Subcutaneous abdominal adipose tissue (tissue), 5 donors: ENCODE measurements at regions not wholly inside any gene's neighbourhood (a gene's known extent, or its start where the extent isn't known, plus 50 kb on each side); places are given as distances from the start of the nearest gene placed in this dataset.
"Not testable (repeated sequence)": the region's sequence is repeated elsewhere in the genome, so short reads cannot be mapped to it uniquely, and the experiment has no call there.

Experiments
- H3K27ac ChIP-seq: one replicate; pipeline ENCODE4 v1.7.0; 2013; ENCODE audit warnings: low read depth, mild to moderate bottlenecking, inconsistent platforms, low read length, moderate library complexity
- H3K27me3 ChIP-seq, 5 donors: one replicate each; pipeline ENCODE4 v1.7.0; 2013; ENCODE audit warnings: low read length in 5 of 5, inconsistent platforms in 1 of 5; ENCODE audit not compliant: control insufficient read depth in 5 of 5, insufficient read depth in 4 of 5
- H3K36me3 ChIP-seq, 5 donors: one replicate each; pipeline ENCODE4 v1.7.0; 2013; ENCODE audit warnings: low read length in 5 of 5; ENCODE audit not compliant: control insufficient read depth in 5 of 5, insufficient read depth in 5 of 5
- H3K4me1 ChIP-seq, 5 donors: one replicate each; pipeline ENCODE4 v1.7.0; 2013; ENCODE audit warnings: low read length in 5 of 5, mild to moderate bottlenecking in 3 of 5, moderate library complexity in 1 of 5; ENCODE audit not compliant: control insufficient read depth in 5 of 5, insufficient read depth in 5 of 5
- H3K4me3 ChIP-seq, 5 donors: one replicate each; pipeline ENCODE4 v1.7.0; 2013; ENCODE audit warnings: low read length in 5 of 5, low read depth in 1 of 5
- H3K9ac ChIP-seq, 5 donors: one replicate each; pipeline ENCODE4 v1.7.0; 2013; ENCODE audit warnings: low read length in 5 of 5, mild to moderate bottlenecking in 4 of 5, moderate library complexity in 3 of 5
- H3K9me3 ChIP-seq, 5 donors: one replicate each; pipeline ENCODE4 v1.7.0; 2013; ENCODE audit warnings: low read length in 5 of 5; ENCODE audit not compliant: control insufficient read depth in 5 of 5
- donor health status: healthy.
- donor health status: healthy.
- donor health status: healthy.
- donor health status: healthy.
- donor health status: healthy.

DNA sequence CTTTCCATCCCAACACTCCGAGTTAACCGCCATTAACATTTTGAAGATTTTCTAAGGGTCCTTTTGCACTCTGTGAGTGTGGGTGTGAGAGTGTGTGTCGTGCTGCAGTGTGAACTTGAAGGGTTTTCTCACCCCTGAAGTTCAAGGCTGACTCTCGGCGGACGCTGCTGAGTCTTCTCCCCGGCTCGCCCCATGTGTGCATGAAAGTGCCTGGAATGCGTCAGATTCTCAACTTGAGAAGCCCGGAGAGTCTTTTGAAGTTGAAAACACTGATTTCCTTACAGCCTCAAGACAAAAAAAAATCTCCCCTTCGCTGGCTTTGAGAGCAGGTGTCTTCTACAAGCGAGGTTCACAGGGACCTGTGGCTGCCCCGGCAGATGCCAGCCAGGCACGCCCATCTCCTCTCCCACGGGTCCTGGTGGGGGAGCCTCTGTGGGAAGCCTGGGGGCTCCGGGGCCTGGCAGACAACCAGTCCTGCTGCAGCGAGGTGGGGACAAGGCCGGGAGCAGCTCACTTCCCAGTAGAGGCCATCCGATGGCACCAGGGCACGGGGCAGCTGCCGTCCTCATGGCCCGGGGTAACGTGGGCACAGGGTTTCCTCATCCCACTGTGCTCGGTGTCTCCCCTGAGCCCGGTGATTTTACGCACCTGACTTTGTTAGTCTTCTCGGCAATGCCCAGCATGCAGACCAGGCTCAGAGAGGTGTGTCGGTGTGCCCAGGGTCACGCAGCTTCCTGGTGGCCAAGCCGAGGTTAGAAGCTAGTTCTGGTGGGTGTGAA is 128.4 kb downstream of the IGLL1 start:
- H3K27ac ChIP-seq, H3K9me3 ChIP-seq, H3K4me3 ChIP-seq, H3K27me3 ChIP-seq, H3K9ac ChIP-seq, H3K4me1 ChIP-seq, H3K36me3 ChIP-seq: not testable (repeated sequence)

DNA sequence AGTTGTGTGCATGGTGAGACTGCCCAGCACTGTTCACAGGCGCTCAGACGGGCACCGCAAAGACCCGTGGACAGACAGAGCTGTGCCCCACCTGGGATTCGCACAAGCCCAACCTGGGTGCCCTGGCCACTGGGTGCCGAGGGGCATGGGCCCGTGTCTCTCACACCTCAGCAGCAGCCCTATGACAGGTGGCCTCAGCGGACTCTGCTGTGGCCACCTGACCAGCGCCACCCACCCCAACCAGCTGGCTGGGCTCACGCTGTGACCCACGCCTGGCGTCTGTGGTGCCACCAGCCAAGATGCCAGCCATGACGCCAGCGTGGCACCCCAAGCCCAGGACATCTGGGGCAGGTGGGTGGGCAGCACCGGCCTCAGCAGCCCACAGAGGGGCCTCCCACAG is 129.3 kb downstream of the IGLL1 start:
- not testable (repeated sequence) for H3K4me1 ChIP-seq, H3K36me3 ChIP-seq, H3K4me3 ChIP-seq, H3K27ac ChIP-seq, H3K27me3 ChIP-seq, H3K9me3 ChIP-seq, H3K9ac ChIP-seq

DNA sequence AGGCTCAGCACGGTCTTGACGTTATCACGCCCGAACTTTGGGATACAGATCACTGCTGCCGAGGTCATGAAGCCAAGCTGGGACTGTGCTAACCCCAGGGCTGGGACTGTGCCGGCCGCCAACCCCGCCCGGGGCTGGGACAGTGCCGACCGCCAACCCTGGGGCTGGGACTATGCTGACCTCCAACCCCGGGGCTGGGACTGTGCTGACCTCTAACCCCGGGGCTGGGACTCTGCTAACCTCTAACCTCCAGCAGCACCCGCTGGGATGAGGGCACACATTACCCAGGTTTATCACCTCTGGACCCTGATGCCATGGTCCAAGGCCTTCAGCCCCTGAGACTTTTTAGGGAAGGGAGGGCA is 129.7 kb downstream of the IGLL1 start:
- no peaks in the 10 kb centered on the region for H3K4me1 ChIP-seq
- H3K27ac ChIP-seq, result no peak overlapping the region
- H3K9ac ChIP-seq, result no peak overlapping the region
- peaks cover 0 to 9% (median 6%) of the 10 kb centered on the region in 5 donors for H3K9me3 ChIP-seq
- H3K36me3 ChIP-seq, result no peaks in the 10 kb centered on the region
- H3K27me3 ChIP-seq, result peaks cover 3 to 8% (median 6%) of the 10 kb centered on the region in 5 donors
- no peak overlapping the region for H3K4me3 ChIP-seq

DNA sequence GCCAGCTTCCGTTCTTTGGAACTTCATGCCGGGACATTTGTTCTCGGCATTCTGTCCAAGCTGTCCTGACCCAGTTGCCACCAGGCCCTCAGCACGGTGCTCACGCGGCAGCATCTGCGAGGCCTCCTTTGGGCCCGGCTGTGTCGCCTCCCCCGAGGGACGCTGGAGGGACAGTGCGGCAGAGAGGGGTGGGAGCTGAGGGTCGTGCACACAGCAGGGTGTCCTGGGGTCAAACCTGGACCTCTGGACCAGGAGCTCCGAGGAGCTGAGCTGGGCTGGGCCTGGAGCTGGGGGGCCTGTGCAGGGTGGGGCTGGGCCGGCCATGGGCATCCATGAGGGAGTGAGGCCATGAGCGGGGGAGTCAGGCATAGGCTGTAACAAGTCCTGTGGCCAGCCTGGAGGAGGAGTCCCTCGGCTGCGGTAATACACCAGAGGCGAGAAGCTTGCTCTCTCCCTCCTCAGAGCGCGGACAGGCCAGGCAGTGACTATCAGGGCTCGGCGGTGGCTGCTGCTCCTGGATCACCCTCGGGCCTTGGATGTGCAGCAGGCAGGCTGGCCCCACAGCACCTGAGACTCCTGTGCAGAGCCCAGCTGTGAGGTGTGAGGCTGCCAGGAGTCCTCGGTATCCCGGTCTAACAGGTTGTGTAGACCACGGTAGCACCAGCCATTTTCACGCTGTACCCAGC is 130.2 kb downstream of the IGLL1 start:
- not testable (repeated sequence) for H3K9me3 ChIP-seq, H3K36me3 ChIP-seq, H3K9ac ChIP-seq, H3K27me3 ChIP-seq, H3K27ac ChIP-seq, H3K4me3 ChIP-seq, H3K4me1 ChIP-seq

DNA sequence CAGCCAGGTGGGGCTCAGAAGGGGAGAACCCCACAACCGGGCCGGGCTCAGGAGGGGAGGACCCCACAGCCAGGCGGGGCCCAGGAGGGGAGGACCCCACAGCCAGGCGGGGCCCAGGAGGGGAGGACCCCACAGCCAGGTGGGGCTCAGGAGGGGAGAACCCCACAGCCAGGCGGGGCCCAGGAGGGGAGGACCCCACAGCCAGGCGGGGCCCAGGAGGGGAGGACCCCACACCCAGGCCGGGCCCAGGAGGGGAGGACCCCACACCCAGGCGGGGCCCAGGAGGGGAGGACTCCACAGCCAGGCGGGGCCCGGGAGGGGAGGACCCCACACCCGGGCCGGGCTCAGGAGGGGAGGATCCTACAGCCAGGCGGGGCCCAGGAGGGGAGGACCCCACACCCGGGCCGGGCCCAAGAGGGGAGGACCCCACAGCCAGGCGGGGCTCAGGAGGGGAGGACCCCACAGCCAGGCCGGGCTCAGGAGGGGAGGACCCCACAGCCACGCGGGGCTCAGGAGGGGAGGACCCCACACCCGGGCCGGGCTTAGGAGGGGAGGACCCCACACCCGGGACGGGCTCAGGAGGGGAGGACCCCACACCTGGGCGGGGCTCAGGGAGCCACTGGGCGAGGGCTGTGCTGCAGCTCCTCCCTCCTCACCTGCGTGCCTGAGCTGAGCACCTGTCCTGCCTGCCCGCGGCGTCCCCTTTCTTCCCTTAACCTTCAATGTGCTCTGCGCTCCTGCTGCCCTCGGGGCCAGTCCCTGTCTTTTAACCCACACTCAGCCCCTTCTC is 131.4 kb downstream of the IGLL1 start:
- H3K4me1 ChIP-seq, H3K4me3 ChIP-seq, H3K36me3 ChIP-seq, H3K9ac ChIP-seq, H3K27me3 ChIP-seq, H3K9me3 ChIP-seq, H3K27ac ChIP-seq: not testable (repeated sequence)

DNA sequence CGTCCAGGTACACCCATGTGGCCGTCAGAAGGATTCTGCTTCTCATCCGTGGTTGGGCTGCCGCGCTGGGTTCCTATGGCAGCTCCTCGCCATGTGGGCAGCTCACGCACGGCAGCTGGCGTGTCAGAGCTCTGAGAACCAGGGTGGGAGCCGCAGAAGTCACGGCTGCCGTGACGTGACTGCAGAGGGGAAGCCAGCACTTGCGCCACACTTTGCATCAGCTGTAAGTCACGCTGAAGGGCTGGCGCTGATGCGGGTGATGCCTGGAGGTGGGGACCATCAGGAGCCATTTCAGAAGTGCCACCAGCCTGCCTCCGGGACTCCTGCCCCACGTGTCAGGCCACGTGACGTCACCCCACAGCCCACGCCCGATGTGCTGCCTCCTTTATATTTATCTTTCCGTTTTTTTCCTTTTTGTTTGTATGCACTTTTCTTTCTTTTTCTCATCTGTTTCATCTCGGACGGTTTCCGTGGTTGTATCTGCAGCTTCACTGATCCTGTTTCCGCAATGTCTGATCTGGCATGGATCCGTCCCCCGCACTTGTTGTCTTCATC is 133.2 kb downstream of the IGLL1 start:
- H3K4me1 ChIP-seq, result no peaks in the 10 kb centered on the region
- H3K27ac ChIP-seq, result no peak overlapping the region
- peaks cover 0 to 9% (median 6%) of the 10 kb centered on the region in 5 donors for H3K9me3 ChIP-seq
- peaks cover 0 to 6% (median 3%) of the 10 kb centered on the region in 5 donors for H3K27me3 ChIP-seq
- no peak overlapping the region for H3K4me3 ChIP-seq
- no peaks in the 10 kb centered on the region for H3K36me3 ChIP-seq
- H3K9ac ChIP-seq, result no peak overlapping the region

DNA sequence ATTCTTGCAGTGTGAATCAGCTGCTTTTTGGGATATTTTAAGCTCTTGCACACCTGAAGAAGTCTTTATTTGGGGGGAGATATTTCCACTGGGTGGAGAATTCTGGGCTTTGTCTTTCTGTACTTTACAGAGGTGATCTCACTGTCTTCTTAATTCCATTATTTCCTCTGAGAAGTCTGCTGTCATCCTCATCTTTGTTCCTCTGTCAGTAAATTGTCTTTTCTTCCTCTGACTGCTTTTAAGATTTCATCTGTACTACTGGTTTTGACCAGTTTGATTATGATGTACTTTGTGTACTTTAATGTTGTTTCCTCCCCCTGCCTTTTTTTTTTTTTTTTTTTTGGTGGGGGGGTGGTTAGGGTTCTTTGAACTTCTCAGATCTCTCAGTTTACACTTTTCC is 133.9 kb downstream of the IGLL1 start:
- H3K27me3 ChIP-seq, H3K4me1 ChIP-seq, H3K9ac ChIP-seq, H3K4me3 ChIP-seq, H3K9me3 ChIP-seq, H3K36me3 ChIP-seq, H3K27ac ChIP-seq: not testable (repeated sequence)

DNA sequence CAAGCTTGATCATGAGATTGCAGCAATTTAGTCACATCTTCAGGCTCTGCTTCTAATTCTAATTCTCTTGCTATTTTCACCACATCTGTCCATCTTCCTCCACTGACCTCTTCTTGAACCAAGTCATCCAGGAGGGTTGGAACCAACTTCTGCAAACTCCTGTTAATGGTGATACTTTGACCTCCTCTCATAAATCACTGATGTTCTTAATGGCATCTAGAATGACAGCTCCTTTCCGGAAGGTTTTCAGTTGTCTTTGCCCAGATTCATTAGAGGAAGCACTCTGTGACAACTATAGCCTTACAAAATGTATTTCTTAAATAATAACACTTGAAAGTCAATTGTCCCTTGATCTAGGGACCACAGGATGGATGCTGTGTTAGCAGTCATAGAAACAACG is 136.2 kb downstream of the IGLL1 start:
- not testable (repeated sequence) for H3K9me3 ChIP-seq, H3K4me1 ChIP-seq, H3K36me3 ChIP-seq, H3K27me3 ChIP-seq, H3K9ac ChIP-seq, H3K4me3 ChIP-seq, H3K27ac ChIP-seq

DNA sequence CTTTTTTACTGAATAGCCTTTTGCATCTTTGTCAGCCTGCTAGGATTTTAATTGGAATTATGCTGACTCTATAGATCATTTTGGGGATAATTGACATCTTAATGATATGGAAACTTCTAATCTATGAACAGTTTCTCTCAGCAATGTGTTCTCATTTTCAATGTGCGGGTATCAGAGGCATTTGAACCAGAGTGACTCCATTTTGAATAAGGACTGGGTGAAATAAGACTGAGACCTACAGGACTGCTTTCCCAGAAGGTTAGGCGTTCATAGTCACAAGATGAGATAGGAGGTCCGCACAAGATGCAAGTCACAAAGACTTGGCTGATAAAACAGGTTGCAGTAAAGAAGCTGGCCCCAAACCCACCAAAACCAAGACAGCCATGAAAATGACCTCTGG is 140.5 kb downstream of the IGLL1 start:
- H3K9ac ChIP-seq, H3K4me3 ChIP-seq, H3K4me1 ChIP-seq, H3K9me3 ChIP-seq, H3K36me3 ChIP-seq, H3K27ac ChIP-seq, H3K27me3 ChIP-seq: not testable (repeated sequence)

DNA sequence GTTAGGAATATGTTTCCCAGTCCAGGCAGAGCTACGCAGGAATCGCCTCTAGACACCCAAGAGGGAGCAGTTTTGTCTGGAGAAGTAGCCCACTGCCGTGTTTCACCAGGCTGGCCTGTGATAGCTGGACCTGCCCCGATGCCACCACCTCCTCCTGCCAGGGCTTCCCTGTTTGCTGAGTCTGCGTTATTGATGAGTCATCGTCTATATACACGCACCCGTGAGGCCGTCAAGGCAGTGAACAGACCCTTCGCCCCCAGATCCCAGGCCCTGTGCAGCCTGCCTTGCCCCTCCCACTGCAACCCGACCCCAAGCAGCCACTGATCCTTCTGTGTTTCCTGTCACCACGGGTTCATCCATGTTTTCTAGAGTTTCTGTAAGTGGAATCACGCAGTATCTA is 141.9 kb downstream of the IGLL1 start:
- Histone ChIP-seq H3K27me3 (peaks cover 0 to 8% (median 0%) of the 10 kb centered on the region in 5 donors), H3K27ac (no peak overlapping the region), H3K4me1 (peaks cover 0 to 3% (median under 1%) of the 10 kb centered on the region in 5 donors), H3K9ac (no peak overlapping the region), H3K9me3 (no peaks in the 10 kb centered on the region), H3K36me3 (no peaks in the 10 kb centered on the region), H3K4me3 (no peak overlapping the region)
